ENCODE measurements at regions not wholly inside any gene's neighbourhood (a gene's known extent, or its start where the extent isn't known, plus 50 kb on each side); places are given as distances from the start of the nearest gene placed in this dataset.

- TF ChIP-seq POLR2AphosphoS5 (IDR thresholded peaks at IDR 0.05; ENCODE audit: low read depth, low read length): no peak
- no peak for TF ChIP-seq CTCF (IDR thresholded peaks at IDR 0.05)
- TF ChIP-seq, protein P1, sequence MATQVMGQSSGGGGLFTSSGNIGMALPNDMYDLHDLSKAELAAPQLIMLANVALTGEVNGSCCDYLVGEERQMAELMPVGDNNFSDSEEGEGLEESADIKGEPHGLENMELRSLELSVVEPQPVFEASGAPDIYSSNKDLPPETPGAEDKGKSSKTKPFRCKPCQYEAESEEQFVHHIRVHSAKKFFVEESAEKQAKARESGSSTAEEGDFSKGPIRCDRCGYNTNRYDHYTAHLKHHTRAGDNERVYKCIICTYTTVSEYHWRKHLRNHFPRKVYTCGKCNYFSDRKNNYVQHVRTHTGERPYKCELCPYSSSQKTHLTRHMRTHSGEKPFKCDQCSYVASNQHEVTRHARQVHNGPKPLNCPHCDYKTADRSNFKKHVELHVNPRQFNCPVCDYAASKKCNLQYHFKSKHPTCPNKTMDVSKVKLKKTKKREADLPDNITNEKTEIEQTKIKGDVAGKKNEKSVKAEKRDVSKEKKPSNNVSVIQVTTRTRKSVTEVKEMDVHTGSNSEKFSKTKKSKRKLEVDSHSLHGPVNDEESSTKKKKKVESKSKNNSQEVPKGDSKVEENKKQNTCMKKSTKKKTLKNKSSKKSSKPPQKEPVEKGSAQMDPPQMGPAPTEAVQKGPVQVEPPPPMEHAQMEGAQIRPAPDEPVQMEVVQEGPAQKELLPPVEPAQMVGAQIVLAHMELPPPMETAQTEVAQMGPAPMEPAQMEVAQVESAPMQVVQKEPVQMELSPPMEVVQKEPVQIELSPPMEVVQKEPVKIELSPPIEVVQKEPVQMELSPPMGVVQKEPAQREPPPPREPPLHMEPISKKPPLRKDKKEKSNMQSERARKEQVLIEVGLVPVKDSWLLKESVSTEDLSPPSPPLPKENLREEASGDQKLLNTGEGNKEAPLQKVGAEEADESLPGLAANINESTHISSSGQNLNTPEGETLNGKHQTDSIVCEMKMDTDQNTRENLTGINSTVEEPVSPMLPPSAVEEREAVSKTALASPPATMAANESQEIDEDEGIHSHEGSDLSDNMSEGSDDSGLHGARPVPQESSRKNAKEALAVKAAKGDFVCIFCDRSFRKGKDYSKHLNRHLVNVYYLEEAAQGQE (IDR thresholded peaks at IDR 0.05; ENCODE audit: insufficient read depth in 1 of 2, low read depth in 2 of 2, low read length in 1 of 2): no peak
These were observed 493.4 kb downstream of the CETN3 start for GRCh38 chr5:89916131-89916530.
